ENCODE measurements at regions not wholly inside any gene's neighbourhood (a gene's known extent, or its start where the extent isn't known, plus 50 kb on each side); places are given as distances from the start of the nearest gene placed in this dataset.

DNA sequence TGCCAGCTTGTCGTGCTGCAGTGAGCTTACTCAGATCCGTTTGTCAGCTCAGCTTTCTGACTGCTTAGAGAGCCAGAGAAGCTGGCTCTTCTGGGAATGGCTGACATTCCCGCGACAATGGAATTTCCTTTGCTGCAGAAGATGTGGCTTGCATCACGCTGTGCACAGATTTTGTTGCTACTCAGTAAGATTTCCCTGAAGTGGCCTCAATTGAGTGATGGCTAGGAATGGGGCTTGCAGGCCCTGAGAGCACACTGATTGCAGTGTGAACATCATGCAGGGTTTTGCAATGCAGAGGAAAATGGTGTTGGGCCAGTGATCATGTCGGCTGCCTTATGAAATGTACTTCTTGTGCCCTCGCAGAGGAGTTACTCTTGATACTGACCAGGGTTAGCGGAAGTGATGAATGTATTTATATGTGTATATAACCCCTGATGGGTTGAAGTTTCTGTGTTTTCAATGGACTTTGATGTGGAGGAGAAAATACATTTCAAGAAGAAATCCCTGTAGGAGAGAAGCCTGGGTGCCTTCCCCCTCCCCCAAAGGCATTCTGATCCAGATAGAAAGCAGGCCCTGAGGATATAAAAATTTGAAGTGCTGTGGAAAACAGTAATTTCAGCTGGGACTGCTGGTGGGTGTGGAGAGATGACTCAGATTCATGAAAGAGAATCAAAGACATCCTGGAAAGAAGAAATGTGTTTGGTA lies 102.5 kb upstream of the PDZRN3 start:
- no peaks in the 10 kb centered on the region for H4K20me1 ChIP-seq (ENCODE audit: insufficient read depth)
- no peak for DNase-seq
- H3K9ac ChIP-seq: no peak overlapping the region
- H3K9me2 ChIP-seq: no peaks in the 10 kb centered on the region
- WGBS (ENCODE audit: low lambda C conversion rate): 36% methylated on average over 7 of the region's 8 CpGs
- ChIA-PET CTCF (interaction anchor here (0.8 to 1.1 kb wide), 2 partner anchors 19 to 219 kb away, joined by 3 to 4 read pairs; no protein-coding TSS in a partner anchor), POLR2A (no interaction called here)
- H3K4me2 ChIP-seq: peak overlapping the region; percentile 65
- H3K79me2 ChIP-seq (ENCODE audit: insufficient read depth): no peaks in the 10 kb centered on the region
- no peaks in the 10 kb centered on the region for H3K36me3 ChIP-seq (replicated peaks in 1 of 2; ENCODE audit: control insufficient read depth in 1 of 2, insufficient read depth in 2 of 2, low read length in 1 of 2)
- H3K9me3 ChIP-seq: no peaks in the 10 kb centered on the region
- H3K4me1 ChIP-seq (ENCODE audit: control insufficient read depth in 1 of 2, insufficient read depth in 2 of 2, low read depth in 1 of 2, low read length in 1 of 2): peaks cover 11 to 14% of the 10 kb centered on the region in 2 experiments
- H3K27ac ChIP-seq (ENCODE audit: low read depth in 2 of 2, low read length in 1 of 2): peak overlapping the region; percentile 65 to 82
- H3F3A ChIP-seq (replicated peaks; ENCODE audit: insufficient read depth): no peaks in the 10 kb centered on the region
- TF ChIP-seq NFIC (IDR thresholded peaks at IDR 0.05; ENCODE audit: borderline replicate concordance) (0 out of 2 replicates have a peak, but pooled peaks have one; percentile 10), SMC3 (IDR thresholded peaks at IDR 0.05; ENCODE audit: low read depth, low read length) (no peak), EP300 (IDR thresholded peaks at IDR 0.05; ENCODE audit: borderline replicate concordance in 1 of 2, low read depth in 1 of 2, low read length in 1 of 2) (peak in 1 of 2 experiments; percentile 20; a peak in 1 of 4 replicates), TCF12 (IDR thresholded peaks at IDR 0.05) (peak; percentile 69), JUND (IDR thresholded peaks at IDR 0.05) (peak; percentile 60; the same call in 1 of the 2 replicates), YY1 (IDR thresholded peaks at IDR 0.05; ENCODE audit: low read depth) (peak; percentile 48; the same call in 1 of the 2 replicates), CHD2 (IDR thresholded peaks at IDR 0.05; ENCODE audit: low read length, partially characterized antibody) (no peak), FOXJ3 (CRISPR knock-in tag; IDR thresholded peaks at IDR 0.05) (no peak), MAX (IDR thresholded peaks at IDR 0.05; ENCODE audit: low read depth) (peak; percentile 37; the same call in 1 of the 2 replicates), RAD21 (IDR thresholded peaks at IDR 0.05; ENCODE audit: low read length) (no peak), TEAD4 (IDR thresholded peaks at IDR 0.05; ENCODE audit: borderline replicate concordance, insufficient read depth) (no peak), FOSL2 (IDR thresholded peaks at IDR 0.05; ENCODE audit: borderline replicate concordance, low read depth) (peak; percentile 17; the same call in 1 of the 2 replicates)
- TF ChIP-seq, protein P1, sequence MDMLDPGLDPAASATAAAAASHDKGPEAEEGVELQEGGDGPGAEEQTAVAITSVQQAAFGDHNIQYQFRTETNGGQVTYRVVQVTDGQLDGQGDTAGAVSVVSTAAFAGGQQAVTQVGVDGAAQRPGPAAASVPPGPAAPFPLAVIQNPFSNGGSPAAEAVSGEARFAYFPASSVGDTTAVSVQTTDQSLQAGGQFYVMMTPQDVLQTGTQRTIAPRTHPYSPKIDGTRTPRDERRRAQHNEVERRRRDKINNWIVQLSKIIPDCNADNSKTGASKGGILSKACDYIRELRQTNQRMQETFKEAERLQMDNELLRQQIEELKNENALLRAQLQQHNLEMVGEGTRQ (IDR thresholded peaks at IDR 0.05; ENCODE audit: borderline replicate concordance, low read depth, low read length): no peak
- H3K27me3 ChIP-seq (ENCODE audit: insufficient read depth): no peaks in the 10 kb centered on the region
- peak overlapping the region in 1 of 2 experiments; percentile 28; a peak in 1 of 4 replicates for H3K4me3 ChIP-seq (ENCODE audit: low read depth in 2 of 2, low read length in 1 of 2)
- peak overlapping the region; percentile 71 for H2AFZ ChIP-seq (ENCODE audit: low read depth)

DNA sequence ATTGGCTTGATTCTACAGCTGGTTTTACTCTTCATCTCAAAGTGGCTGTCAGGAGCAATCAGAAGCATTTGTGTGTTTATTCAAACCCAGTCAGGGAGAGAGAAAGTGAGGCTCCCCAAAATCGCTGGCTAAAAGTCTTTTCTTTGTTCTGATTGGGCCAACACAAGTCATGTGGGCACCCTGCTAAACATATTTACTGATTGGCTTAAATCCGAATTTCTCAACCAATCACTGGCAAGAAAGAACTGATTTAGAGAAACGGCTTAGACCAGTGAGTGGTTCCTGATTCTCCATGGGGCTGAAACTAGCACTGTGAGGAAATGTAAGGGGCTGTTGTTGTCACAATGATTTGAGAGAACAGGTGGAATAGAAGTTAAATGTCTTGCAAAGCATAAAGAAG lies 98.9 kb upstream of the PDZRN3 start:
- no peaks in the 10 kb centered on the region for H3K36me3 ChIP-seq (replicated peaks in 1 of 2; ENCODE audit: control insufficient read depth in 1 of 2, insufficient read depth in 2 of 2, low read length in 1 of 2)
- H2AFZ ChIP-seq (ENCODE audit: low read depth): no peak overlapping the region
- no peaks in the 10 kb centered on the region for H3F3A ChIP-seq (replicated peaks; ENCODE audit: insufficient read depth)
- POLR2A ChIA-PET: no interaction called here
- no peak for DNase-seq
- CTCF ChIA-PET: interaction anchor here (1.2 kb wide), 1 partner anchor 26 kb away, joined by 3 read pairs; no protein-coding TSS in a partner anchor
- TF ChIP-seq GABPA (IDR thresholded peaks at IDR 0.05; ENCODE audit: low read depth): no peak
- TF ChIP-seq NFIC (IDR thresholded peaks at IDR 0.05; ENCODE audit: borderline replicate concordance): no peak
- no peak for TF ChIP-seq NRF1 (IDR thresholded peaks at IDR 0.05; ENCODE audit: low read depth, low read length)
- TF ChIP-seq RXRA (IDR thresholded peaks at IDR 0.05; ENCODE audit: borderline replicate concordance, low read depth): no peak
- no peak for TF ChIP-seq USF1 (IDR thresholded peaks at IDR 0.05; ENCODE audit: borderline replicate concordance, low read depth)
- TF ChIP-seq SMC3 (IDR thresholded peaks at IDR 0.05; ENCODE audit: low read depth, low read length): no peak
- TF ChIP-seq MEF2A (IDR thresholded peaks at IDR 0.05; ENCODE audit: borderline replicate concordance, low read depth): no peak
- no peak overlapping the region for H3K27ac ChIP-seq (ENCODE audit: low read depth in 2 of 2, low read length in 1 of 2)
- no peaks in the 10 kb centered on the region for H3K9me3 ChIP-seq
- H3K4me3 ChIP-seq (ENCODE audit: low read depth in 2 of 2, low read length in 1 of 2): no peak overlapping the region
- H3K79me2 ChIP-seq (ENCODE audit: insufficient read depth): no peaks in the 10 kb centered on the region
- H3K4me1 ChIP-seq (ENCODE audit: control insufficient read depth in 1 of 2, insufficient read depth in 2 of 2, low read depth in 1 of 2, low read length in 1 of 2): peaks cover 11 to 16% of the 10 kb centered on the region in 2 experiments
- no peak overlapping the region for H3K4me2 ChIP-seq
- H3K9ac ChIP-seq: no peak overlapping the region
- no peaks in the 10 kb centered on the region for H4K20me1 ChIP-seq (ENCODE audit: insufficient read depth)
- H3K27me3 ChIP-seq (ENCODE audit: insufficient read depth): no peaks in the 10 kb centered on the region
- WGBS (ENCODE audit: low lambda C conversion rate): 66% methylated on average over 3 of the region's 3 CpGs
- no peaks in the 10 kb centered on the region for H3K9me2 ChIP-seq
